ENCODE measurements at regions not wholly inside any gene's neighbourhood (a gene's known extent, or its start where the extent isn't known, plus 50 kb on each side); places are given as distances from the start of the nearest gene placed in this dataset.

DNA sequence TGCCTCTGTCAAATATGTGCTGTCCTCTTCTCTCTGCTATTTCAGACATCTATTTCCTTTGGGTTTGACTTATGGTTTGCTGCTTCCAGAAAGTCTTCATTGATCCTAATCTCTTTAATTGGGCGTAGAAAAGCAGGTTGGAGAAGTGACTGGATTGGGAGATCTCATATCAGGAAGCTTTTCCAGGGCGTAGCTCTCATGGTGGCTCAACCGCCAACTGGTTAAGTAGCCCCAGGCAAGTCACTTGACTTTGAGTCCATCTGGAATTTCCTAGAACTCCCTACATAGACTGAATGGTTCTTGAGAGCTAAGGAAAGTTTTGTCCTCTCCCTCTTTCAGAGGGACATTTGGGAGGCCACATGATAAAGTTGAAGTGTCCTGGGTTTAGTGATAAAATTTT, 192.3 kb upstream of the GLRA1 start:
- Histone ChIP-seq H3K27me3 (replicated peaks in 1 of 7) (no peaks in the 10 kb centered on the region), H3K36me3 (no peaks in the 10 kb centered on the region), H3K4me1 (no peaks in the 10 kb centered on the region), H3K27ac (no peak overlapping the region), H3K4me3 (no peak overlapping the region), H3K9me3 (peaks cover 0 to 4% (median 0%) of the 10 kb centered on the region in 8 donors)
- 79 to 86% (median 83%) methylated on average over 3 of the region's 3 CpGs for whole genome bisulfite sequencing, 5 donors
- DNase-seq: no peak
- intact Hi-C loops (cut with DNase I; ENCODE audit: low total_unique reads): no loop called here
- TF ChIP-seq POLR2A (IDR thresholded peaks at IDR 0.05): no peak
- TF ChIP-seq, protein P1, sequence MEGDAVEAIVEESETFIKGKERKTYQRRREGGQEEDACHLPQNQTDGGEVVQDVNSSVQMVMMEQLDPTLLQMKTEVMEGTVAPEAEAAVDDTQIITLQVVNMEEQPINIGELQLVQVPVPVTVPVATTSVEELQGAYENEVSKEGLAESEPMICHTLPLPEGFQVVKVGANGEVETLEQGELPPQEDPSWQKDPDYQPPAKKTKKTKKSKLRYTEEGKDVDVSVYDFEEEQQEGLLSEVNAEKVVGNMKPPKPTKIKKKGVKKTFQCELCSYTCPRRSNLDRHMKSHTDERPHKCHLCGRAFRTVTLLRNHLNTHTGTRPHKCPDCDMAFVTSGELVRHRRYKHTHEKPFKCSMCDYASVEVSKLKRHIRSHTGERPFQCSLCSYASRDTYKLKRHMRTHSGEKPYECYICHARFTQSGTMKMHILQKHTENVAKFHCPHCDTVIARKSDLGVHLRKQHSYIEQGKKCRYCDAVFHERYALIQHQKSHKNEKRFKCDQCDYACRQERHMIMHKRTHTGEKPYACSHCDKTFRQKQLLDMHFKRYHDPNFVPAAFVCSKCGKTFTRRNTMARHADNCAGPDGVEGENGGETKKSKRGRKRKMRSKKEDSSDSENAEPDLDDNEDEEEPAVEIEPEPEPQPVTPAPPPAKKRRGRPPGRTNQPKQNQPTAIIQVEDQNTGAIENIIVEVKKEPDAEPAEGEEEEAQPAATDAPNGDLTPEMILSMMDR (IDR thresholded peaks at IDR 0.05 in 8 of 11, conservative IDR thresholded peaks at IDR 0.05 in 3 of 11): no peak
- TF ChIP-seq POLR2AphosphoS5 (IDR thresholded peaks at IDR 0.05): no peak

- no peaks in the 10 kb centered on the region for H3K27me3 ChIP-seq (replicated peaks in 1 of 7)
- no peak for TF ChIP-seq POLR2AphosphoS5 (IDR thresholded peaks at IDR 0.05)
- TF ChIP-seq, protein P1 (IDR thresholded peaks at IDR 0.05 in 8 of 11, conservative IDR thresholded peaks at IDR 0.05 in 3 of 11): no peak
- TF ChIP-seq POLR2A (IDR thresholded peaks at IDR 0.05): no peak
- DNase-seq: no peak
- H3K4me1 ChIP-seq: no peaks in the 10 kb centered on the region
- 47 to 60% (median 59%) methylated on average over 2 of the region's 2 CpGs for WGBS, 5 donors
- H3K36me3 ChIP-seq: no peaks in the 10 kb centered on the region
- peaks cover 0 to 4% (median 0%) of the 10 kb centered on the region in 8 donors for H3K9me3 ChIP-seq
- H3K4me3 ChIP-seq: no peak overlapping the region
- no peak overlapping the region for H3K27ac ChIP-seq
- intact Hi-C loops (cut with DNase I; ENCODE audit: low total_unique reads): no loop called here
These were observed 188.8 kb upstream of the GLRA1 start for GRCh38 chr5:152113401-152113800.

- WGBS, 5 donors: 18 to 35% (median 31%) methylated on average over 3 of the region's 3 CpGs
- Histone ChIP-seq H3K9me3 (peaks cover 0 to 13% (median 0%) of the 10 kb centered on the region in 8 donors), H3K36me3 (no peaks in the 10 kb centered on the region), H3K4me1 (no peaks in the 10 kb centered on the region), H3K27ac (no peak overlapping the region), H3K4me3 (no peak overlapping the region), H3K27me3 (replicated peaks in 1 of 7) (no peaks in the 10 kb centered on the region)
- intact Hi-C loops (cut with DNase I; ENCODE audit: low total_unique reads): no loop called here
- TF ChIP-seq, protein P1 (IDR thresholded peaks at IDR 0.05 in 8 of 11, conservative IDR thresholded peaks at IDR 0.05 in 3 of 11): no peak
- TF ChIP-seq POLR2AphosphoS5 (IDR thresholded peaks at IDR 0.05) (no peak), POLR2A (IDR thresholded peaks at IDR 0.05) (no peak)
- DNase-seq: no peak
These were observed 182.6 kb upstream of the GLRA1 start for GRCh38 chr5:152107220-152107619.

DNA sequence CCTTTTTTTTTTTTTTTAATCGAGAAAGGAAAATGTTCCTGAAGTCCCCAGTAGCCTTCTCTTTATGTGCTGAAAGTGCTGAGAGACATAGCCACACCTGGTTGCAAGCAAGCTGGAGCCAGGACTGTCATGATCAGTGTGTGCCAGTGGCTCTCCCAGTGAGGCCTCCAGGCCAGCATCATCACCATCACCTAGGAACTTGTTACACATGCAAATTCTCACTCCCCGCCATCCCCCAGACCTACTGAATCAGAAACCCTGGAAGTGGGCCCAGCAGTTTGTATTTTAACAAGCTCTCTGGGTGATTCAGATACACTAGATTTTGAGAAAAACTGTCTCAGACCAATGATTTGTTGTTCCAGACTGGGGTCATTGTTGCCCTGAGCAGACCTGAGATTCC, 181.9 kb upstream of the GLRA1 start:
- no peaks in the 10 kb centered on the region for H3K36me3 ChIP-seq
- no peak overlapping the region for H3K27ac ChIP-seq
- peaks cover 0 to 17% (median 0%) of the 10 kb centered on the region in 8 donors for H3K9me3 ChIP-seq
- 80 to 95% (median 85%) methylated on average over 2 of the region's 2 CpGs for WGBS, 5 donors
- TF ChIP-seq POLR2AphosphoS5 (IDR thresholded peaks at IDR 0.05) (no peak), POLR2A (IDR thresholded peaks at IDR 0.05) (no peak)
- TF ChIP-seq, protein P1 (IDR thresholded peaks at IDR 0.05 in 8 of 11, conservative IDR thresholded peaks at IDR 0.05 in 3 of 11): no peak
- DNase-seq: no peak
- intact Hi-C loops (cut with DNase I; ENCODE audit: low total_unique reads): no loop called here
- no peaks in the 10 kb centered on the region for H3K4me1 ChIP-seq
- H3K27me3 ChIP-seq (replicated peaks in 1 of 7): no peaks in the 10 kb centered on the region
- H3K4me3 ChIP-seq: no peak overlapping the region
